ENCODE measurements at regions not wholly inside any gene's neighbourhood (a gene's known extent, or its start where the extent isn't known, plus 50 kb on each side); places are given as distances from the start of the nearest gene placed in this dataset.

DNA sequence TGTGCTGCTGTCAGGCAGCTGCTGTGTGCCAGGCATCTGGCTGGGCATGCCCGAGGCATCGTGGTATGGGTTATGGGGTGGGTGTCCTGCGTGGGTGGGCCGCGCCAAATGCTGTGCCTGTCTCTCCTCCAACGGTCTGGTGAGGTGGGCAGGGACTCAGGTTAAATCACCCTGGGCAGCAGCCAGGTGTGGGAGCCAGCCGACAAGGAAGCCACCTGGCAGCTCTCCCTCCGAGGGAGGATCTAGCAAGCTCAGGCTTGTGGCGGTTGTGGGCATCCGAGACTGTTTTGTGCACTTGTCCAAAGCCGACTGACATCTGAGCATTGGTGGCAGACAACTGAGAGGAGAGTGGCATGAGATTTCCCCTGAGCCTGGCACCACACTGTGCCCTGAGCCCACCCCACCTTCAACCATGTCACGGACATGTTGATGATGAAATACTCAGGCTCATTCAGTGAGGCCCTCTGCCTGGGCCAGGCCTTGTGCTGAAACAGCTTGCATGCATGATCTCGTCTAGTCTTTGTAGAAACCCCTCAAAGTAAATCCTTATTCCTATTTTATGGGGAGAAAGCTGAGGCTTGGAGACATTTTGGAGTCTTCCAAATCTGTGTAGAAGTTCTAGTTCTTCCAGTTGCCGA is 181.8 kb upstream of the MYL2 start:
- TF ChIP-seq, protein P1, sequence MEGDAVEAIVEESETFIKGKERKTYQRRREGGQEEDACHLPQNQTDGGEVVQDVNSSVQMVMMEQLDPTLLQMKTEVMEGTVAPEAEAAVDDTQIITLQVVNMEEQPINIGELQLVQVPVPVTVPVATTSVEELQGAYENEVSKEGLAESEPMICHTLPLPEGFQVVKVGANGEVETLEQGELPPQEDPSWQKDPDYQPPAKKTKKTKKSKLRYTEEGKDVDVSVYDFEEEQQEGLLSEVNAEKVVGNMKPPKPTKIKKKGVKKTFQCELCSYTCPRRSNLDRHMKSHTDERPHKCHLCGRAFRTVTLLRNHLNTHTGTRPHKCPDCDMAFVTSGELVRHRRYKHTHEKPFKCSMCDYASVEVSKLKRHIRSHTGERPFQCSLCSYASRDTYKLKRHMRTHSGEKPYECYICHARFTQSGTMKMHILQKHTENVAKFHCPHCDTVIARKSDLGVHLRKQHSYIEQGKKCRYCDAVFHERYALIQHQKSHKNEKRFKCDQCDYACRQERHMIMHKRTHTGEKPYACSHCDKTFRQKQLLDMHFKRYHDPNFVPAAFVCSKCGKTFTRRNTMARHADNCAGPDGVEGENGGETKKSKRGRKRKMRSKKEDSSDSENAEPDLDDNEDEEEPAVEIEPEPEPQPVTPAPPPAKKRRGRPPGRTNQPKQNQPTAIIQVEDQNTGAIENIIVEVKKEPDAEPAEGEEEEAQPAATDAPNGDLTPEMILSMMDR (IDR thresholded peaks at IDR 0.05; ENCODE audit: low read length) = no peak
- TF ChIP-seq EZH2phosphoT487 (IDR thresholded peaks at IDR 0.05; ENCODE audit: low read length) = no peak

Data from MM.1S (cell line).